HG02588 (cell line): ENCODE measurements at regions not wholly inside any gene's neighbourhood (a gene's known extent, or its start where the extent isn't known, plus 50 kb on each side); places are given as distances from the start of the nearest gene placed in this dataset.
A peak's percentile ranks its signal among the peaks of the same experiment; 100 is the strongest.
"Not testable (repeated sequence)": the region's sequence is repeated elsewhere in the genome, so short reads cannot be mapped to it uniquely, and the experiment has no call there.

ENCODE experiments used
- ATAC-seq: cut with Tn5 transposase; IDR thresholded peaks from one replicate; pipeline ENCODE4 v1.9.1; 2021; ENCODE audit warnings: mild to moderate bottlenecking, moderate library complexity; ENCODE audit not compliant: unreplicated experiment

DNA sequence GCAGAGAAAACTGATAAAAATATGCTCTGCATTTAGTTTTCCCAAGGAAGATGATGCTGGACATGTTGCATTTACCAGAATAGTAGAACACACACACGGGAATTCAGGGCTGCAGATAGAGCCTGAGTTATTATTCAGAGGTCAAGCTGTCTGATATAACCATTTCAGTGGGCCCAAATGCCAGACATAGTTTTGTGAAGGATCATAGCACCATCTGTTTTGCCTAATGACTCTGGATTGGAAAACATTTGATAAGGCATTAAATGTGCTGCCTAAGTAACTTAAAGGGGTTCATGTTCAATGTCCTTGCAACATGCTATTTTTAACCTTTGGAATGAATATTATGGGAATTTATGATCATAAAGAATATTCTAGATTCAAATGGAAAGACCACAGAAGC, 666.2 kb downstream of the PRIM2 start:
- not testable (repeated sequence) for ATAC-seq

DNA sequence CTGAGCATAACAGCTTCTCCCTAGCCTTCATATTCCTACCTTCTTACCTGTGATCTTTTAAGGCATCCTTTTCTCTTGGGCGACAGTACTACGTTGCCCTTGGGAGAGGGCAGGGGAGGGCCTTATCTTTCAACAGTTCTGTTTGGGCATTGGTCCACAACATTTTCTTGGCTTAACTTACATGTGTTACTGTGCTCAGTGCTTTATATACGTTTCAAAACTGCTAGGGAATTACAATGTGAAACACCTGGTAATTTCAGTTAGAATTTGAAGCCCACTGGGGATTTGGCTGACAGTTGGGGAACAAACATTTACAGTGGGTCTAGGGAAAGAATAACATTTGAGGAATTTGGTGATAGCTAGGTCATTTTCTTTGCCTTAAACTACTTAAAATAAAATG, 667.1 kb downstream of the PRIM2 start:
- not testable (repeated sequence) for ATAC-seq

- not testable (repeated sequence) for ATAC-seq
Observed at GRCh38 chr6:57985734-57986133, 668.3 kb downstream of the PRIM2 start.

DNA sequence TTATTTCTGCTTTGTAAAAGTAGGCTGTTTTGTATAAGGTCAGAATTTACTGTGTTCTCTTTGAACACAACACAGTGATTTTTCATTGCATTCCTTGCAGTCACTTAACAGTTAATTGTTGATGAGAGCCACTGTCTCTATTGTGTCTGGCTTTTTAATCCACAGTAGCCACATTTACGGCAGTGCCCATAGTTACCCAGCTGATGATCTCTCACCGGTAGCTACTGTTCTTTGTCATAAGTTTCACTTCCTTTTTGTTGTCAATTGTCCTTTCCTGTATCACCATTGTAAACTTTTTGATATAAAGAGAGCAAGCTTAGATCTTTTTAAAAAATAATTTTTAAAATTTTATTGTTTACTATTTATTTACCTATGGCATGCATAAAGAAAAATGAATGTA, 669.2 kb downstream of the PRIM2 start:
- peak; percentile 99 for ATAC-seq

- not testable (repeated sequence) for ATAC-seq
Observed at GRCh38 chr6:57989520-57990080, 672.2 kb downstream of the PRIM2 start.

DNA sequence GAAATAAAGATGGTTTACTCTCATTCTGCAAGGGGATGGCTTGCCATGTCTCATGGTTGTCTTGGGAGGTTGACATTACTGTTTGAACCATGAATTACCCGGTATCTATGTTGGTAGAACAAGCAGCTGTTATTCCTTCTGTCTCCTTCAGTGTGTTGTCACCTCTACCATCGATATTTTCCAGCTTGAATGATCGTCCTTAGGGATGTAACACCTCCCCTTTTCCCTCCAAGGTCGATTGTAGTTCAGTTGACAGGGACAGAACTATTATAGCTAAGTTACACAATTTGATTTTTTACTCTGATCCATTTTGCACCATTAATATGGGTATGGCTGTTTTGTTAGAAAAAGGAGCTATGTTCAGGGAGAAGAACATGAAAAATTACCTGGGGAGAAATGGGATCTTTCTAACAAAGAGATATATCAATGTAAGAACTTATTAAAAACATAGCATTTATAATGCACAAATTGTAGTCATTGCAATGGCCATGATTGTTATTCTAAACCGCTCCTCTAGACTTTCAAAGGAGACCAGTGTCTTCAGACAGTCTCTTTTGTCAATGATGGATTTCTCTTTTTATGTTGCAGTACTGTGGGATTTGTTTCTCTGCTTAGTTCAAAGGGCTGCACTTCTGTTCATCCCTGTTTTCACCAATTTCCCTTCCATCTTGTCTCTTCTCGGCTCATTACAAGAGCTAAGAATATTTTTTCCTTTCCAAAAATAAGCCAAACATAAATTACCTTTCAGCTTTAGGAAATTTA, 681.6 kb downstream of the PRIM2 start:
- ATAC-seq = not testable (repeated sequence)

DNA sequence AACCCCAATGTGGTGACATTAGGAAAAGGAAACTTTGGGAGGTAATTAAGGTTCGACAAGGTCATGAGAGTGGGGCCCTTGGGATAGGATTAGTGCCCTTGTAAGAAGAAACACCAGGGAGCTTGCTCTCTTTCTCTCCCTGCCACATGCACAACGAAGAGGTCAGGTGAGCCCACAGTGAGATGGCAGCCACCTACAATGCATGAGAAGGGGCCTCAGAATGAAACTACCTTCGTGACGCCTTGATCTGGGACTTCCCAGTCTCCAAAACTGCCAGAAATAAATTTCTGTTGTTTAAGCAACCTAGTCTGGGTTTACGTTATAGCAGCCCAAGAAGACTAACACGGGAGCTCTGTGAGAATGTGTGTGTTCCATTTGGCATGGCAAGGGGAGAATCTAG, 682.8 kb downstream of the PRIM2 start:
- not testable (repeated sequence) for ATAC-seq

- not testable (repeated sequence) for ATAC-seq
Observed at GRCh38 chr6:58003417-58004167, 686.2 kb downstream of the PRIM2 start.

GRCh38 chr6:58007334-58008000, 690.0 kb downstream of the PRIM2 start:
- ATAC-seq = not testable (repeated sequence)

DNA sequence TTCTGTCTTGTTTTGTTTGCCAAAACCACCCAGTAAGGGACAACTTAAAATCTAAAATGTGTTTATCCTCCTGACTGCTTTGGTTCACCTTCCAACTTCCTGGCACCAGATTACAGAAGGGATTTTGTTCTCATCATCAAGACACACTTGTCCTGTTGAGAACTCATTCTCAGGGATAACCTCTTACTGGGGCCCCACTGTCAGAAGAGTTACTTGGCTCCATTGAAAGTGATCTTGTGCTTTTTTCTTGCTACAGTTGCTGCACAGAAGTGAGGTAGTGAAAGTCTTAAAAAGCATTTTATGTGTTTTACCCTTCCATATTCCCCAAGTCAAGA, 690.5 kb downstream of the PRIM2 start:
- not testable (repeated sequence) for ATAC-seq

DNA sequence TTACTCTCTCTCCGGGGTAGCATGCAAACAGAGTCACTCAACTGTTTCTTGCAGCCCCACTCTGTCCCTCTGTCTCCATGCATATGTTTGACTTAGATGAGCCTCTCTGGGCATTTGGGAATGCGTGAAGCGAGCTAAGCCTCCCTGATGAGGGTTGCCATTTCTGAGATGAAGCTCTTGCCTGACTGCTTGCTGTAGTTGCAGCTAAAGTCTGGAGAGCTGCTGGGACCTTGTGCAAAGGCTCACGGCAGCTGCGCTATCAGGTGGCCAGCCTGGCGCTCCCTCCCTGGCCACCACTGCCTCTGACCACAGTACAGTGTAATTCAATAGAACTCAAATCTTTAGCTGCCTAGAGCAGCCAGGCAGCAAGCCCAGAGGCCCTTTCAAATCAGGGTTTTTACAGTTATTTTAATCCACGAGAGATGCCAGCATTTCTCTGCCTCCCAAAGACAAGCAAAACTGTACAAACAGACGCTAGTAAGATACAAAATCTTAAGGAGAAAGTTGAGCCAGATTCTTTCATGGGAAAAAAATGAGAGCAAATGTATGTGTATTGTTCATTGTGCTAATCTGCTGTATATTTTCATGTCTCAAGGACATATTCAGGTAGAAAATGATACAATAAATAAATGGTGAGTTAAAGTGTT, 694.6 kb downstream of the PRIM2 start:
- not testable (repeated sequence) for ATAC-seq

DNA sequence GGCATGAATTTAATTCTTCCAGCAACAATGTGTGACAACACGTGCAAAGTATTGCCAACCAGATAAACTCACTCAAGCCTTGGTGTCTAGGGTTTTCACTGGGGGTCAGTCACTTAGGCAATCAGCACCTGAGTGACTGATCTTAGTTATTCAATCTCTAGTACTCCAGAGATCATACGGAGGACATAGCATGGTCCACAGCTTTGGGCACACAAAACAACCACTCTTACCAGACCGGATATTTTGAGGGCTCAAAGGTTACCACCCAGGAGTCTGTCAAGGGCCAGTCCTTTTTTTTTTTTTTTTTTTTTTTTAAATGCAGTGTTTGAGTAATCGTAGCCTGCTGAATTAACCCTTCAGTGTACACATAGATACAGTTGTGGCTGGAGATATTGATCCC, 699.2 kb downstream of the PRIM2 start:
- not testable (repeated sequence) for ATAC-seq

- ATAC-seq = not testable (repeated sequence)
Observed at GRCh38 chr6:58028188-58028587, 710.8 kb downstream of the PRIM2 start.

GRCh38 chr6:58038213-58038612, 720.8 kb downstream of the PRIM2 start:
- ATAC-seq = not testable (repeated sequence)

DNA sequence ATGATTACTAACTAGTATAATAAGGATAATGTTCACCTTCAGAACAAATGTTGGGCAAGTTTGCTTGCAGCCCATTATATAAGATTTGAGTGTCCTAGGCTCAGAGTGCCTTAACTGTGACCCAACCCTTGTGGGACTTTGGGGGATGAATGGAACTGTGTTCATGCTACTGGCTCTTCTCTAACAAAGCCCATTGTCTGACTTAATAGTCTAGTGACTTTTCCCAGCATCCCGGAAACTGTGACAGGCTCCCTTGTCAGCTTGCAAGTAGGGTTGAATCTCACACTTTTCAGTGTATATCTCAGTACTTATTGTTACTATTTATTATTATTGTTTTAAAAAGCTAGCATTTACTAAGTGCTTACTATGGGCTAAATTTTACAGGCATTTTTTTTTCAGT, 729.2 kb downstream of the PRIM2 start:
- ATAC-seq = not testable (repeated sequence)

GRCh38 chr6:58047389-58047788, 730.0 kb downstream of the PRIM2 start:
- ATAC-seq = not testable (repeated sequence)

DNA sequence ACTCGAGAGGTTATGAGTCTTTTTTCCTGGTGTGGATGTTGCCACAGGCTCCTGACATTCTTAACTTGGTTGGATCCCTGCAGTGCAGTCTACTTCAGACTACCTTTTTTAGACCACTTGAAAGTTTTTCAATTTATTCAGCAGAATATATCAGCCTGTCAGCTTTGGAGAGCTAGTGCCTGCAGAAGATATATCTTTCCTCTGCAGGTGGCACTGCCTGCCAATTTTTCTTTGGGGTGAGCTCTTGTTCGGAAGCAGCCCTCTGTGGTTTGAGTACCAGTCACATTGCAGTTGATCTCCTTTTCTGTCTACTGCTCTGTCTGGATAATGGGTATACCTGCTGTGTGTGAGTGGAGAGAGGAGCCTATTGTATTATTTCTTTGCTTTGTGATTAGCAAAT, 730.4 kb downstream of the PRIM2 start:
- ATAC-seq = not testable (repeated sequence)

DNA sequence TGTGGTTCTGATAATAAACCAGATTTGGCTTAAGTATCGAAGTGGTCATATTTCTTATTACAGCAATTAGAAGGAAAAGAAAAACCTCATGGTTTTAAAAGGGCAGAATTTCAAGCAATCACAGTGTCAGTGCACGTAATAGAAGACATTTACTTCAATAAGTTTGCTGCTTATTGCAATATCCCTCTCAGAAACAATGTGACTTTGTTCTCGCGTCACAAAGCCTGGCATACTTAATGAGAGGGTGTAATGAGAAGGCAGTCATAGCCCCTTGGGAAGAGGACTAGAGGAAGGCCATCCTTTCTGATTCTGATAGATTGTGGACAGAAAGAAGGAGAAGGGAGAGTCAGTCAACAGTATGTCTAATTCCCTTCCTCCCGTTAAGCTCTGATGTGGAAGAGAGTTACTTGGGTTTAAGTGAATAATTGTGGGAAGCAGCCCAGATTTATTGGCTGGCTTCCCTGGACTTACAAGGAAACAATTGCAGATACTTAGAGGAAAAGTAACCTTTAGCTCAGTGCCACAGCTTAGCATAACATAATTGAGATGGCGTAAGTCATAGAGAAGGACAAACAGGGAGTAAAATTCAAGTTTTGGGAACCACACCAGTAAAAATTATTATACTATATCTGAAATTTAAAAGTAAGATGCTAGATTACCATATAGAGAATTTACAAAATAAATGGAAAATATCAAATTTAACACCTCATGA, 738.2 kb downstream of the PRIM2 start:
- not testable (repeated sequence) for ATAC-seq

DNA sequence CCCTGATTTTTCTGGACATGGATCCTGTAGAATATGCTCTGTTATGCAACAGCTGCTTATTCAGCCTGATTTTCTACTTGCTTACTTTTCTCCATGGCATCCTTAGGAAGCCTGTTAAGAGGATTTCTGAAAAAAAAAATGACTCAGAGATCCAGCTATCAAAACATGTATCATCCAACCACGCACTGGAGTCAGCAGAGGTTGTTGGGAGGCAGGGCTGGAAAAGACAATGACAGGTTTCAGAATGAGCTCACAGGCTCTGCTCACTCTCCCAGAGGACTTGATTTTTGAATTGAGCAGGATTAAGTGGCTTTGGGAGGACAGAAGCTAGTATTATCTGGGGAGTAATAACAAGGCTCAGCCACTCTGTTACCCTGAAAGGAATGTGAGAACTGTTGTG, 742.3 kb downstream of the PRIM2 start:
- not testable (repeated sequence) for ATAC-seq

DNA sequence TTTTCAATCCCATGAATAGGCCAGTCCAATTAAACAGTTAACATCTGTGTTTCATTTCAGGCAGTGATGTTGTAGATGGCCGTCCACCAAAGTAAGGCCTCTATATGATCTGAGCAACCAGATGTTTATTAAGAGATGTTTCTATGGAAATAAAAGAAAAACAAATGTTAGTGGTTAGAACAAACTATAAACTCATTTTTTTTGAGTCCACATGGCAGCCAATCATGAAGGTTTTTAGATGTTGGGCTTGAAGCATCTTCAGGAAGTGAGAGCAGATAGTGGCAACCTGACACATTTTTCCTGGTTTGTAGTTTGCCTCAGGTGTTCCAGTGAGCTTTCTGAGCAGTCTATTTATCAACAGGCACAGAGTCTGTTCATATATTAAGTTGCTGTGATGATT, 746.1 kb downstream of the PRIM2 start:
- not testable (repeated sequence) for ATAC-seq
